Liver (tissue), 7 donors: ENCODE measurements at regions not wholly inside any gene's neighbourhood (a gene's known extent, or its start where the extent isn't known, plus 50 kb on each side); places are given as distances from the start of the nearest gene placed in this dataset.
"Not testable (repeated sequence)": the region's sequence is repeated elsewhere in the genome, so short reads cannot be mapped to it uniquely, and the experiment has no call there.

Experiments used
- DNase-seq: peaks from one replicate; pipeline ENCODE4 v3.0.0-alpha.2; 2017; ENCODE audit warnings: low spot score
- H3K27ac ChIP-seq, 2 donors: one replicate each; pipeline ENCODE4 v1.7.0; 2013; ENCODE audit warnings: inconsistent platforms in 2 of 2, low read length in 2 of 2, control low read depth in 1 of 2, low read depth in 1 of 2, mild to moderate bottlenecking in 1 of 2
- H3K27me3 ChIP-seq, 4 donors: one replicate each; pipeline versions ENCODE4 v1.6.1 to v1.7.0; 2013; ENCODE audit warnings: low read length in 3 of 4, inconsistent platforms in 1 of 4, mild to moderate bottlenecking in 1 of 4, moderate library complexity in 1 of 4; ENCODE audit not compliant: control insufficient read depth in 4 of 4, insufficient read depth in 4 of 4
- H3K36me3 ChIP-seq, 4 donors: one replicate each; pipeline versions ENCODE4 v1.6.1 to v1.7.0; 2013; ENCODE audit warnings: low read length in 3 of 4, mild to moderate bottlenecking in 3 of 4, low read depth in 1 of 4, moderate library complexity in 1 of 4; ENCODE audit not compliant: control insufficient read depth in 4 of 4, insufficient read depth in 3 of 4
- H3K4me1 ChIP-seq, 4 donors: one replicate each; pipeline versions ENCODE4 v1.6.1 to v1.7.0; 2013; ENCODE audit warnings: low read length in 3 of 4, mild to moderate bottlenecking in 3 of 4, moderate library complexity in 1 of 4; ENCODE audit not compliant: control insufficient read depth in 4 of 4, insufficient read depth in 4 of 4
- H3K4me3 ChIP-seq, 3 donors: one replicate each; pipeline versions ENCODE4 v1.6.1 to v1.7.0; 2013; ENCODE audit warnings: low read length in 3 of 3, control low read depth in 1 of 3, low read depth in 1 of 3, mild to moderate bottlenecking in 1 of 3
- H3K9ac ChIP-seq, 2 donors: one replicate each; pipeline ENCODE4 v1.7.0; 2013; ENCODE audit warnings: low read length in 2 of 2, mild to moderate bottlenecking in 2 of 2, moderate library complexity in 2 of 2, control low read depth in 1 of 2, low read depth in 1 of 2
- H3K9me3 ChIP-seq, 4 donors: one replicate each; pipeline versions ENCODE4 v1.6.1 to v1.7.0; 2013; ENCODE audit warnings: low read length in 3 of 4; ENCODE audit not compliant: control insufficient read depth in 4 of 4
- ATF3 ChIP-seq: IDR thresholded peaks from 2 replicates; pipeline ENCODE4 v1.6.1; 2016; ENCODE audit warnings: antibody characterized with exemption
- EGR1 ChIP-seq, 2 donors: IDR thresholded peaks; 2 replicates each; pipeline ENCODE4 v1.6.1; 2016 to 2018; ENCODE audit warnings: antibody characterized with exemption in 2 of 2, low read depth in 2 of 2
- FOXA1 ChIP-seq: IDR thresholded peaks from 2 replicates; pipeline ENCODE4 v1.6.1; 2016; ENCODE audit warnings: antibody characterized with exemption
- FOXA2 ChIP-seq: IDR thresholded peaks from 2 replicates; pipeline ENCODE4 v1.6.1; 2016; ENCODE audit warnings: antibody characterized with exemption
- GABPA ChIP-seq, 2 donors: IDR thresholded peaks in 1 of 2; conservative IDR thresholded peaks in 1 of 2; 2 replicates each; pipeline ENCODE4 v1.6.1; 2016; ENCODE audit warnings: antibody characterized with exemption in 2 of 2, mild to moderate bottlenecking in 1 of 2, moderate library complexity in 1 of 2
- HNF4G ChIP-seq: IDR thresholded peaks from 2 replicates; pipeline ENCODE4 v1.6.1; 2016; ENCODE audit warnings: antibody characterized with exemption
- JUND ChIP-seq, 2 donors: IDR thresholded peaks; 2 replicates each; pipeline ENCODE4 v1.6.1; 2016; ENCODE audit warnings: antibody characterized with exemption in 2 of 2
- MAX ChIP-seq: IDR thresholded peaks from 2 replicates; pipeline ENCODE4 v1.6.1; 2016; ENCODE audit warnings: antibody characterized with exemption
- RAD21 ChIP-seq, 2 donors: IDR thresholded peaks; 2 replicates each; pipeline ENCODE4 v1.6.1; 2016; ENCODE audit warnings: antibody characterized with exemption in 2 of 2, mild to moderate bottlenecking in 2 of 2
- RXRA ChIP-seq, 2 donors: IDR thresholded peaks; 2 replicates each; pipeline ENCODE4 v1.6.1; 2017 to 2018; ENCODE audit warnings: antibody characterized with exemption in 2 of 2, mild to moderate bottlenecking in 1 of 2
- SP1 ChIP-seq: IDR thresholded peaks from 2 replicates; pipeline ENCODE4 v1.6.1; 2018; ENCODE audit warnings: antibody characterized with exemption, mild to moderate bottlenecking
- TAF1 ChIP-seq: conservative IDR thresholded peaks from 2 replicates; pipeline ENCODE4 v1.6.1; 2016; ENCODE audit warnings: antibody characterized with exemption, mild to moderate bottlenecking
- YY1 ChIP-seq: IDR thresholded peaks from 2 replicates; pipeline ENCODE4 v1.6.1; 2016; ENCODE audit warnings: antibody characterized with exemption, mild to moderate bottlenecking
- ZBTB33 ChIP-seq: IDR thresholded peaks from 2 replicates; pipeline ENCODE4 v1.6.1; 2016; ENCODE audit warnings: antibody characterized with exemption
- WGBS: extraction: QIAGEN DNeasy Blood & Tissue Kit; methylation state at CpG from one replicate; pipeline ENCODE4 v1.1.7; 2013; 5-methylcytosine and 5-hydroxymethylcytosine counted together
- donor health status: healthy.
- donor health status: healthy.
- donor health status: healthy.
- donor health status: healthy.

DNA sequence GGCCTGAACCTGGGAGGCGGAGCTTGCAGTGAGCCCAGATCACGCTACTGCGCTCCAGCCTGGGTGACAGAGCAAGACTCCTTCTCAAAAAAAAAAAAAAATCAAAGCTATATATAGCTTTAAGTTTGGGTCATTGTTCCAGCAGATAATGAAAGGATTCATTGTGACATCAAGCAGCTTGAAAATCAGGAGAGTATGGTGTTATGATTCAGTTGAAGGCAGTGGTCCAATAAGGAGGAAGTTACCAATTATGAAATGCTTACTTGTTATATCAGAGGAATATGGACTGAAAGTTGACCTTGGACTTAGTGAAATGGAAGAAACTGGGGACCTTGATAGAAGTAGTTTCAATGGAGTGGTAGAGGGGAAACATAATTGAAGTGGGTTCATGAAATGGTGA, 140.4 kb upstream of the MAD2L1 start:
- H3K9me3 ChIP-seq = peaks cover 0 to 4% (median 0%) of the 10 kb centered on the region in 4 donors
- DNase-seq = no peak
- no peaks in the 10 kb centered on the region for H3K4me1 ChIP-seq
- H3K27ac ChIP-seq = no peak overlapping the region
- 90% methylated on average over 3 of the region's 3 CpGs for WGBS
- no peak for TF ChIP-seq ATF3
- no peak for TF ChIP-seq TAF1
- no peak for TF ChIP-seq JUND (IDR thresholded peaks at IDR 0.05)
- TF ChIP-seq HNF4G = no peak
- no peak for TF ChIP-seq RXRA (IDR thresholded peaks at IDR 0.05)
- TF ChIP-seq MAX = no peak
- TF ChIP-seq FOXA2 = no peak
- TF ChIP-seq SP1 = no peak
- no peaks in the 10 kb centered on the region for H3K36me3 ChIP-seq
- no peak overlapping the region for H3K9ac ChIP-seq
- no peak overlapping the region for H3K4me3 ChIP-seq
- no peaks in the 10 kb centered on the region for H3K27me3 ChIP-seq

DNA sequence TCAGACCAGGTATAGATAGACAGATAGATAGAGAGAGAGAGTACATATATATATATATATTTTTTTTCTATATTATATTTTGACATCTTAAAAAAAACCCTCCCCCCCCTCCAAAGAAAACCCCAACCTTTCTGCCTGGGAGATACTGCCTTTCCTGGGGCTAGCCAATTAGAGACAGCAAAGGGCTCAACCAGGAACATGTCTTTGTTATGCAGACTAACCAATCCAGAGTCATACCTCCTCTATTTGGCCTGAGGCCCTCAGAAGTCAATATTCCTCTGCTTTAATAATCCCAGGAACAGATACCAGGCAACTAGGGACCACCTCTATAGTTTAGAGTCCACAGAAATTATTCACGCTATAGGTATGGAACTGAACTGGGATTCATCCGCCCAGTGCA, 135.6 kb upstream of the MAD2L1 start:
- TF ChIP-seq RAD21 (IDR thresholded peaks at IDR 0.05) (no peak), HNF4G (no peak), ATF3 (no peak), GABPA (IDR thresholded peaks at IDR 0.05 in 1 of 2, conservative IDR thresholded peaks at IDR 0.05 in 1 of 2) (no peak), FOXA1 (no peak), EGR1 (IDR thresholded peaks at IDR 0.05; ENCODE audit: low read depth in 2 of 2) (no peak), RXRA (IDR thresholded peaks at IDR 0.05) (no peak)
- H3K36me3 ChIP-seq = no peaks in the 10 kb centered on the region

DNA sequence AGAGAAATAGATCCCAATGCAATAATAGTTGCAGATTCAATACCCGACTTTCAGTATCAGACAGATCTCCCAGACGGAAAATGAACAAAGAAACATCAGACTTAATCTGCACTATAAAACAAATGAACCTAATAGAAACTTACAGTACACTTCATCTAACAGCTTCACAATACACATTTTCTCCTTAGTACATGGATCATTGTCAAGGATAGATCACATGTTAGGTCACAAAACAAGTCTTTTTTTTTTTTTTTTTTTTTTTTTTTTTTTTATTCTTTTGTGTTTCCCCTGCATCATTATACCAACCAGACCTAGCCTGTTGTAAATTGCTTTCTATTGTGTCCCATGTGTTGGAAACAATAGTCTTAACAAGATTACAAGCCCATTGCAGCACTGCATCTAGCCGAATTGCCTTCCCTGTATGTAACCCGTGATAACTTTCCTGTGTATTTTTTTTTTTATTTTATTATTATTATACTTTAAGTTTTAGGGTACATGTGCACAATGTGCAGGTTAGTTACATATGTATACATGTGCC, 134.0 kb upstream of the MAD2L1 start:
- not testable (repeated sequence) for H3K9me3 ChIP-seq, DNase-seq
- WGBS = 89% methylated on average over 4 of the region's 4 CpGs

More for the DNA sequence above, 135.6 kb upstream of the MAD2L1 start:
- H3K4me3 ChIP-seq = no peak overlapping the region
- H3K4me1 ChIP-seq = no peaks in the 10 kb centered on the region
- H3K9ac ChIP-seq = no peak overlapping the region
- DNase-seq = no peak
- peaks cover 0 to 4% (median 1%) of the 10 kb centered on the region in 4 donors for H3K9me3 ChIP-seq
- H3K27ac ChIP-seq = no peak overlapping the region
- WGBS = 96% methylated on average over 2 of the region's 2 CpGs
- H3K27me3 ChIP-seq = no peaks in the 10 kb centered on the region

GRCh38 chr4:120198411-120198810, 131.8 kb upstream of the MAD2L1 start:
- 84% methylated on average over 2 of the region's 2 CpGs for WGBS
- H3K9ac ChIP-seq = no peak overlapping the region
- DNase-seq = no peak
- no peaks in the 10 kb centered on the region for H3K36me3 ChIP-seq
- H3K27ac ChIP-seq = no peak overlapping the region
- TF ChIP-seq YY1 = no peak
- no peak for TF ChIP-seq FOXA1
- no peak for TF ChIP-seq GABPA (IDR thresholded peaks at IDR 0.05 in 1 of 2, conservative IDR thresholded peaks at IDR 0.05 in 1 of 2)
- no peak for TF ChIP-seq ZBTB33
- TF ChIP-seq MAX = no peak
- peaks cover 0 to 4% (median 1%) of the 10 kb centered on the region in 4 donors for H3K9me3 ChIP-seq
- H3K4me3 ChIP-seq = no peak overlapping the region
- no peaks in the 10 kb centered on the region for H3K27me3 ChIP-seq
- no peaks in the 10 kb centered on the region for H3K4me1 ChIP-seq

More for the DNA sequence above, 134.0 kb upstream of the MAD2L1 start:
- H3K27ac ChIP-seq, H3K4me3 ChIP-seq, H3K36me3 ChIP-seq, H3K9ac ChIP-seq, H3K27me3 ChIP-seq, H3K4me1 ChIP-seq: not testable (repeated sequence)
